Adrenal gland (tissue), 5 donors: ENCODE measurements at regions not wholly inside any gene's neighbourhood (a gene's known extent, or its start where the extent isn't known, plus 50 kb on each side); places are given as distances from the start of the nearest gene placed in this dataset.

Source experiments
- CTCF ChIP-seq, 6 experiments: fragments of 450-650 bp in 4 of 6; fragments of 200-600 bp in 2 of 6; sonication (generic) in 1 of 6; IDR thresholded peaks; 1 replicate in 5 of 6; 2 replicates in 1 of 6; pipeline versions ENCODE4 v1.5.1 to v1.8.0; 2016 to 2021; ENCODE audit warnings: antibody characterized with exemption in 6 of 6, mild to moderate bottlenecking in 2 of 6, moderate library complexity in 1 of 6
- POLR2A ChIP-seq, 2 donors: fragments of 450-650 bp; IDR thresholded peaks; one replicate each; pipeline ENCODE4 v1.6.1; 2017; ENCODE audit warnings: antibody characterized with exemption in 2 of 2, mild to moderate bottlenecking in 2 of 2, moderate library complexity in 1 of 2
- donor health status: DM: no; HTN: no; CAD: no.

GRCh38 chrX:128698573-128699181 lies 646.5 kb upstream of the ACTRT1 start:
- TF ChIP-seq CTCF (IDR thresholded peaks at IDR 0.05) (no peak), POLR2A (IDR thresholded peaks at IDR 0.05) (no peak)
